ENCODE measurements at regions not wholly inside any gene's neighbourhood (a gene's known extent, or its start where the extent isn't known, plus 50 kb on each side); places are given as distances from the start of the nearest gene placed in this dataset.

DNA sequence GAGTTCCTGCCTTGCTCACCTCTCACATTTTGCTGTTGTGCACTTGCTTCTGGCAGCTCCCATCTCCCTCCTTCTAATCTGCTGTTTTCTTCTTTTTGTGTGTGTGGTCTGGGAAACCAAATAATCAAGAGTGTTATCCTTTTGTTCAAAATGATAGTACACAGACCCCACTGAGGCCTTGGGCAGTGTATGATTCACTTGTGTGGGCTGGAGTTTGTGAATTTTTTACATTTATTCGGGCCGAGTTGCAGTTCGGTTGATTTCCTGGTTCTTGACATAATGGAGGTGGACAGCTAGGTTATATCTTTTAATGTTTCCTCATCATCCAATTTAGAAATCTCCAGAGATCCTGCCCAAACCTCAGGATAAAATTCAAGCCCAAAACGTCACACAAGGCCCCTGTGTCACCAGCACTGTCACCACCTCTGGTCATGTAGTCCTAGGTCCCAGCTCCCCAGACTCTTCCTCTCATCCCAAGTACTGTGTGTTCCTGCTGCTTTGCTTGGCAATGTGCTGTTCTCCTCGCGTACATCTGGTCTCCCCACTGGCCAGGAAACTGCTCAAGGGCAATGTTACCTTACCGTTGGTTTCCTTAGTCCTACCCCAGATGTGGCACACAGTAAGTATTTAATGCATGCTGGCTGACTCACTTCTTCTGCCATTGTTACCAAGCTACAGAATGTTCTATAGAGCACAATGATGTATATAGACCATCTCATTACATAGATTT, 55.7 kb upstream of the PHACTR2 start:
- no peak for DNase-seq (ENCODE audit: low read depth)

GRCh38 chr6:143621159-143621873, 56.4 kb upstream of the PHACTR2 start:
- H3K4me3 ChIP-seq (ENCODE audit: control insufficient read depth, low read depth, low read length), result no peak overlapping the region
- no peak for DNase-seq (ENCODE audit: low read depth)
- TF ChIP-seq, protein P1, sequence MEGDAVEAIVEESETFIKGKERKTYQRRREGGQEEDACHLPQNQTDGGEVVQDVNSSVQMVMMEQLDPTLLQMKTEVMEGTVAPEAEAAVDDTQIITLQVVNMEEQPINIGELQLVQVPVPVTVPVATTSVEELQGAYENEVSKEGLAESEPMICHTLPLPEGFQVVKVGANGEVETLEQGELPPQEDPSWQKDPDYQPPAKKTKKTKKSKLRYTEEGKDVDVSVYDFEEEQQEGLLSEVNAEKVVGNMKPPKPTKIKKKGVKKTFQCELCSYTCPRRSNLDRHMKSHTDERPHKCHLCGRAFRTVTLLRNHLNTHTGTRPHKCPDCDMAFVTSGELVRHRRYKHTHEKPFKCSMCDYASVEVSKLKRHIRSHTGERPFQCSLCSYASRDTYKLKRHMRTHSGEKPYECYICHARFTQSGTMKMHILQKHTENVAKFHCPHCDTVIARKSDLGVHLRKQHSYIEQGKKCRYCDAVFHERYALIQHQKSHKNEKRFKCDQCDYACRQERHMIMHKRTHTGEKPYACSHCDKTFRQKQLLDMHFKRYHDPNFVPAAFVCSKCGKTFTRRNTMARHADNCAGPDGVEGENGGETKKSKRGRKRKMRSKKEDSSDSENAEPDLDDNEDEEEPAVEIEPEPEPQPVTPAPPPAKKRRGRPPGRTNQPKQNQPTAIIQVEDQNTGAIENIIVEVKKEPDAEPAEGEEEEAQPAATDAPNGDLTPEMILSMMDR (IDR thresholded peaks at IDR 0.05; ENCODE audit: control insufficient read depth, insufficient read depth, low read depth, low read length, missing control alignments), result no peak

More for the DNA sequence above, 55.7 kb upstream of the PHACTR2 start:
- TF ChIP-seq, protein P1 (IDR thresholded peaks at IDR 0.05; ENCODE audit: control insufficient read depth, insufficient read depth, low read depth, low read length, missing control alignments), result no peak
- H3K4me3 ChIP-seq (ENCODE audit: control insufficient read depth, low read depth, low read length), result no peak overlapping the region

DNA sequence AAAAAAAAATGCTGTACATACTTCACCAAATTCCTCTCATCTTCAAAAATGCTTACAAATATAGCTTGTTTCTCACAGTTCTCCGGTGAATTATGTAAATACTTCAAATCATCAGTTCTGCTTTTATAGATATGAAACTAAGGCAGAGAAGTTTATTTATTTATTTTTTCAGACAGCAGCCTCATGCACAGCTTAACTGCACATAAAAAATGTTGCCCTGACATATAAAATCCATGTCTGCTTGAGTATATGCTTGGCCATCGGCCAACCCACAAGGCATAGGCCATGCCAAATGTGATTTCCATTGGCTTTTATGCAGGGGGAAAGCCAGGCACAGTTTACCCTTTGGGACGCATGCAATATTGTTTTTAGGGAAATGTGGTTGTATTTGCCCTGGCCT, 57.3 kb upstream of the PHACTR2 start:
- H3K4me3 ChIP-seq (ENCODE audit: control insufficient read depth, low read depth, low read length), result no peak overlapping the region
- DNase-seq (ENCODE audit: low read depth), result no peak
- TF ChIP-seq, protein P1 (IDR thresholded peaks at IDR 0.05; ENCODE audit: control insufficient read depth, insufficient read depth, low read depth, low read length, missing control alignments), result no peak

DNA sequence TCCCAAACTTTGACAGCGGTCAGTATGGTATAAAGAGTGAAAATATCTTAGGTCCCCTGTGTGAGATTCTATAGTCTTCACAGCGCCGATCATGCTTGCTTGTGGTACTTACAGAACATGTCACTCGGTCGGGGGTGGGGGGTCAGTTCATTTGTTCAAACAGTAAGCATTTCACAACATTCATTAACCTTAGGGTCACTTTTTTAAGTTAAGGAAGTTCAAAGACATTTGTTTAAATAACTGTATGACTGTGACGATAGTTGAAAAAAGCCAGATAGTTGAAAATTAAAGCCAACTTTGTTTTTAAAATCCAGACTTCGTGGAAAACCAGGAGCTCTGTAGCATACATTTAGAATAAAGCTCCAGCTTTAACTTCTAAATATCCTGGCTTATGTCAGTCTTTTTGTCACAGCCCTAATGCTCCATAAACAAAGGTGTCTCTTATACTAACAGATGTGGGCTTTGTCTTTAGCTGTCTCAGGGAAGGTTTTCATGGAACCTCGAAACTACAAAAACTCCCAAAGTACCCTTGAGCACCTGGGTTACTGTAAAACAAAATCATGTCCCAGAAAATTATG, 57.9 kb upstream of the PHACTR2 start:
- H3K4me3 ChIP-seq (ENCODE audit: control insufficient read depth, low read depth, low read length), result no peak overlapping the region
- no peak for DNase-seq (ENCODE audit: low read depth)
- TF ChIP-seq, protein P1 (IDR thresholded peaks at IDR 0.05; ENCODE audit: control insufficient read depth, insufficient read depth, low read depth, low read length, missing control alignments), result no peak

DNA sequence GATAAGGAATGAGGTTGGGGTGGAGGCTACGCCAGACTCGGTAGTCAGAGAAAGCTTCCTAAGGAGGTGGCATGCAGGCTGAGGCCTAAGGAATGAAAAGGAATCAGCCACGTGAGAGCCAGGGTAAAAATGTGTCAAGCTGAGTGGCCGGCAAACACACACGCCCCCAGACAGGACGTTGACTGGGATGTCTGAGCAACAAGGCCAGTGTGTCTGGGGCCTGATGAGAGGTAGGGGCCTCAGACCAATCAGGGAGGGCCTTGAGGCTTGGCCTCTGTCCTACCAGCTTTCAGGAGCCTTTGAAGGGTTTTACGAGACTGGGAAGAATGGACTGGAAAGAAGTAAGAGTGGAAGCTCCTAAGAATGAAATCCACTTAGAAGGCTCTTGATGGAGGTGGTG, 61.0 kb upstream of the PHACTR2 start:
- DNase-seq (ENCODE audit: low read depth), result no peak
- TF ChIP-seq, protein P1 (IDR thresholded peaks at IDR 0.05; ENCODE audit: control insufficient read depth, insufficient read depth, low read depth, low read length, missing control alignments), result no peak
- H3K4me3 ChIP-seq (ENCODE audit: control insufficient read depth, low read depth, low read length), result no peak overlapping the region

GRCh38 chr6:143615785-143616184, 62.0 kb upstream of the PHACTR2 start:
- no peak overlapping the region for H3K4me3 ChIP-seq (ENCODE audit: control insufficient read depth, low read depth, low read length)
- TF ChIP-seq, protein P1 (IDR thresholded peaks at IDR 0.05; ENCODE audit: control insufficient read depth, insufficient read depth, low read depth, low read length, missing control alignments), result no peak

More at GRCh38 chr6:143615785-143616184, 62.0 kb upstream of the PHACTR2 start:
- no peak for DNase-seq (ENCODE audit: low read depth)
